SK-N-MC (cell line): ENCODE measurements at regions not wholly inside any gene's neighbourhood (a gene's known extent, or its start where the extent isn't known, plus 50 kb on each side); places are given as distances from the start of the nearest gene placed in this dataset.
"Not testable (repeated sequence)": the region's sequence is repeated elsewhere in the genome, so short reads cannot be mapped to it uniquely, and the experiment has no call there.

ENCODE experiments used
- EZH2 ChIP-seq: fragments of 200-600 bp; sonication (generic); IDR thresholded peaks from one replicate; pipeline ENCODE4 v1.6.1; 2017; ENCODE audit warnings: antibody characterized with exemption
- POLR2AphosphoS5 ChIP-seq: IDR thresholded peaks from 2 replicates; pipeline ENCODE4 v1.6.1; 2012; ENCODE audit warnings: mild to moderate bottlenecking, low read depth, low read length, borderline replicate concordance

GRCh38 chr1:148391323-148391722 is 91.8 kb downstream of the PPIAL4G start:
- not testable (repeated sequence) for TF ChIP-seq EZH2, POLR2AphosphoS5
